GM21360 (cell line): ENCODE measurements at regions not wholly inside any gene's neighbourhood (a gene's known extent, or its start where the extent isn't known, plus 50 kb on each side); places are given as distances from the start of the nearest gene placed in this dataset.
"Not testable (repeated sequence)": the region's sequence is repeated elsewhere in the genome, so short reads cannot be mapped to it uniquely, and the experiment has no call there.

Experiments
- ATAC-seq: cut with Tn5 transposase; IDR thresholded peaks from one replicate; pipeline ENCODE4 v1.9.1; 2021; ENCODE audit warnings: mild to moderate bottlenecking, moderate library complexity; ENCODE audit not compliant: unreplicated experiment

DNA sequence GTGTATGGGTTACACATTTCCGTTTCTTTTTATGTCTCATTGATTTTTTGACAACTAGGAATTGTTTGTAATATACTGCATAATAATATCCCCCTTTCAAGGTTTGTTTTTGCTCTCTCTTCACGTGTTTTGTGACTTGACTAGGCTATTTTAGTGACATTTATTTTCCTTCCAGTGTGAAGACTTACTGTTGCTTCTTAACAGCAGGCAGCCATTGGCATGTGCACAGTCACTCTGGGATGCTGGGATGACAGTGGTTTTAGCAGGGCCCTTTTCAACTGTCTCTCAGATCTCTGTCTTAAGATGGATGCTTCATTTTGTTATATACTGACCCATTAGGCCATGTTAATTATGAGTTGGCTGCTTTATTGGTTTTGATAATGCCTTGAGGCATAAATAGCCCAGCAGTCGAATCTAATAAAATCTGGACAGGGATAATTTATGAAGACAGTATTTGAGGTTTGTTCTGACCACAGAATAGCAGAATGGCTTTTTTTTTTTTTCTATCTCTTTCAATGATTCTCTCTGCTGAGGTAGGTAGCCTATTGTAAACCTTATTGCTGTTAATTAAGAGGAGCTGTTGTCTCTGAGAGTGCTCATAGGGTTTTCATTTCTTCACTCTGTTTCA is 536.0 kb downstream of the GABRG2 start:
- no peak for ATAC-seq

DNA sequence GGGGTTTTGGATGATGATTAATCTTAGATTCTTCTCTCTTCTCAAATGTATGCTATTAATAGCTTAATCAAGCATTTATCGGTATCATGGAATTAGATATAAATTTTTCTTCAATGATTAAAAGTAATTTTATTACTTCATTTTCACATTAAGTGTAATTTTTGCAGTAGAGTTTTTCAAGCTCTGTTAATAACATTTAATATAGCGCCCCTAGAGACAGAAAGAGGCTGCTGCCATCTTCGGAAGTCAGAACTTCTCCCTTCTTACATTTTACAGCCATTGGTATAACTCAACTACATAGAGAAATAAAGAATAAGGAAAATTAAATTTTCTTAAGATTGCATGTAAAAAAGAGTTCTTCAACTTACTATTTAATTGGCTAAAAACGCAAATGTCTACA is 540.3 kb downstream of the GABRG2 start:
- no peak for ATAC-seq

DNA sequence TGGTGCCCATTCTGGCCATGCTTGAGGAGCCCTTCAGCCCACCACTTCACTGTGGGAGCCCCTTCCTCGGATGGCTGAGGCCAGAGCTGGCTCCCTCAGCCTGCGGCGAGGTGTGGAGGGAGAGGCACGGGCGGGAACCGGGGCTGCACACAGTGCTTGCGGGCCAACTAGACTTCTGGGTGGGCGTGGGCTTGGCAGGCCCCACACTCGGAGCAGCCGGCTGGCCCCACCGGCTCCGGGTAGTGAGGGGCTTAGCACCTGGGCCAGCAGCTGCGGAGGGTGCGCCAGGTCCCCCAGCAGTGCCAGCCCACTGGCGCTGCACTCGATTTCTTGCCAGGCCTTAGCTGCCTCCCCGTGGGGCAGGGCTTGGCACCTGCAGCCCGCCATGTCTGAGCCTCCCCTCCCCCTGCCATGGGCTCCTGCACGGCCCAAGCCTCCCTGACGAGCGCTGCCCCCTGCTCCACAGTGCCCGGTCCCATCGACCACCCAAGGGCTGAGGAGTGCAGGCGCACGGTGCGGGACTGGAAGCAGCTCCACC is 554.2 kb downstream of the GABRG2 start:
- not testable (repeated sequence) for ATAC-seq

DNA sequence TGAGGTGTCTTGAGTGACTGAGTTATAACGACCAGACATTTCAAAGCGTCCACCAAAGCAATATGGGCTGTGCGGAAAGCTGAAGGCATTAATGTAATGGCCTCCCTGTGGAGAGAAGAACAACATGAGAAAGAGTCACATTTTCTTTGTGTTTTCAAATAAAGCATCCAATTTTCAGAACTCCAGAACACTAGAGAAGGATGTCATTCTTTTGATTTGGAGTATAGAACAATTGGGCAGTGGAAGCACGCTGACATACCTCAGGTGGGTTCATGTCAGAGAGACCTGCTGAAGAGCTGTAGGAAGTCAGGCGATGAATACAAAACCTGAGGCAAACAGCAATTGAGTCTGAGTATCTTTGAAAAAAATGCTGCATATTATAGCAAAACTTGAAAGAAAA is 556.5 kb downstream of the GABRG2 start:
- no peak for ATAC-seq

DNA sequence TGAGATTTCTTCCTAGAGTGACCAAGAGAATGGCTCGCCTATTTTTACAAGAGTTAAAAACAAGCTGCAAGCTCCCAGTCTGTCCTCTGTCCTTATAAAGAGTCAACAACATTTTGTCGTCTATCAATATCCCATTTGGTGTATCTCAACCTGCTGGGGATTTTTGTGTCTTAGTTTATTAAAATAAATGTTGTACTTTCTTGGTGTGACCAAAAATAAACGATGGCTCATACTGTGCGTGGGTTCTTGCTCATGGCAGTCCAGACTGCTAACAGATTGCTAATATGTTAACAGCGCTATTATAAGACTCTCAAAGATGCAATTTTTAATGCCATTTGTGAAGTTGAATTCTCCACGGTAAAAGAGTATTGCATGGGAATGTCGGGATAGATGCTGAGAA is 569.9 kb downstream of the GABRG2 start:
- ATAC-seq, result no peak

DNA sequence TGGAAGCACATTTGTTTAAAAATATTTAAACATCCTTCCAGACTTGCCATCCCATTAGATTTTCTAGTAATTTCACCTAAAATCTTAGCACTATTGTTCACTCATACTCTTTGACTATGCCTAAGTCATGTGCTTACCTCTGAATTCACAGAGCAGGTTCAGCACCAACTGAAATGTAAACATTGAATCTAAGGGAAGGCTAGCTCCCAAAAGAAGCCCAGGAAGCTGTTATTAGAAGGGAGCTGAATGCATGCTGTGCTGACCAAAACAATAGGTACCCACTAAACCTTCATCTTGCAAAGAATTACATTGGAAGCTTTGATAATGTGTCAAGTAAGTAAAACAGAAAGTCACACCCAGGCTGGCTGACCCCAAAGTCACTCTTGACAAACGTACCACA is 571.3 kb downstream of the GABRG2 start:
- no peak for ATAC-seq

DNA sequence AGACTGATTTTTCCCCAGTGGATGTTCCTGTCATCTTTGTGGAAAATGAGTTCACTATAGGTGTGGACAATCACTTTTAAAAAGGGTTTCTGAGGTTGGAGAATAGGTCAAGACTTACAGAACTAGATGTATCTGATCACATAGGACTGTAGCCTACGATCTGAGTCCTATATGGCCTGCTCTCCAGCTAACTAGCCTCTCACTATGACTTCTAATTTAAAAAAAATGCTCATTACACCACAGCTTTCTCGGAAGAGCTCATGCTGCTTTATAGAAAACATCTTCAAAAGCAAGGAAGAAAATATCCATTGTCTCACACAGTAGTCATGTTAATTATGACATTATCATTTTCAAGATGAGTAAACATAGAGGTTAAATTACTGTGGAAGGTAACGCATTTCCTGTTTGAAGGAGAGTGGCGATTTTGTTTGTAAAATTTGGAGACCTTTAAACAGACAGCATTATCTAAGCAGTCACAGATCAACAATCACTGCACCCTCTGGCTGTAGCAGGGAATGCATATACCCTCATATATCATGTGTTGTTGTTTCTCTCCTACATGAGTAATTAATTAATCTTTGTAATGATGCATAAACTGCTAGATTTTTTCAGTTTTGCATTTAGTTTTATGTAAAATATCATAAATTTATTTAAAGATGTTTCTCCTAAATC is 573.7 kb downstream of the GABRG2 start:
- ATAC-seq, result no peak

DNA sequence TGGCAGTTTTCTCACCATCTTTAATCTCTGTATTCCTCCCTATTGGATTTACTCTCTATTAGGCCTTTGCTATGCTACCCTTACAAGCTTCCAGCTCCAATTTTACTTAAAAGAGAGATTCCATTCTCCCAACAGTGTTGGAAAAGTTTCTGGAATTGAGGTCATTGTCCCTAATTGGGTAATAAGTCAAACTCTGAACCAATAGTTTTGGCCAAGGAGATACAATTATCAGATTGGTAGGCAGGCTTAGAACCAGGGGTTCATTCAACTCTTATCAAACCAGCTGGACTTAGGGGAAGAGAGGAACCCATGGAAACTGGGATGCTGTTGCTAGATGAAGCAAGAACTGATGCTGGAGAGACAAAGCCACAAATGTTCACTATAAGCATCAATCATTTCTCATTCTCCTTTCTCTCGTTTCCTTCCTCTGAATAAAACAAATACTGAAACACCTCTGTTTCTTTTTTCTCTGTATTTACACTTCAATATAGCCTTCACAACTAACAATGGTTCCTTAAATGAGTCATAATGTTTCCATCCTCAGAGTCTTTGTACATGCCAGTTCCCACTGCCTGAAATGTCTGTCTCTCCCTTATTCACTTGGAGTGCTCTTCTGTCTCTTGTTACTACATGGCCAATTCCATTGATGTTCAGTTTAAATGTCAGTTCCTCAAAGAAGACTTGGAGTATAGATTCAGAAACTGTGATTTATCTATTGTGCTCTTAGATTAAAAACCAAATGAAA is 587.3 kb downstream of the GABRG2 start:
- no peak for ATAC-seq

DNA sequence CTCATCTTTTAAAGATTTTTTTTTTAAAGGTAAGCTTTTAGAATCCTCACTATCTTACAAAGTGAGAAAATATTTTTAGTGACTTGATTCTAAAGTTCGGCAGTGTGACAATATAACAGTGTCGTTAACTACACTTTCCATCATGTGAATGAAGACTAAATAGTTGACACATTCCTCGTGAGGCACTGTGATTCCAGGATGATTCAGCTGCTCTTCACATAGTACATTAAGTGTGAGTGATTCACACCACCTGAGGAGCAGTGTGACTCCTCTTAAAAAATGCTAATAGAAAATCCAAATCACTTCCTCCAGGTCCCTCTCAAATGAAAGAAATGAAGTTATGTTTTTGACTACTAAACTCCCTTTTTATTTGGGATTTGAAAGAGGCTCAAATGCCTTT is 589.5 kb downstream of the GABRG2 start:
- ATAC-seq, result no peak

DNA sequence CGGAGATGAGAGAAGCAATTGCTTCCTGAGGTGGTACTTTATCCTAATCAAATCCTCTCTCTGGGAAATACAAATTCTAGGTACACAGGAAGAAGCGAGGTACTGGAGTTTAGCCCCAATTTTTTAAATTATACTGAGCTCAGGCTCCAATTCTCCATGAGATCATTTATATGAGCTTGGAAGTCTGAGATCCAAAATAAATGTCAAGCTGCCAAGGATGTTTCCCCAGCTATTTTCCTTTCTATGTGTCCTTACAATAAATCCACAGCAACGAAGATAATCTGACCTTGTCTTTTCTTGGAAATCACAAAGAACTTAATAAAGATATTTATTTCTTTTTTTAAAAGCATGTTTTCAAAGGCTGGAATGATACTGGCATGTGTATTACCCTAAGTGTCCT is 597.3 kb downstream of the GABRG2 start:
- no peak for ATAC-seq

DNA sequence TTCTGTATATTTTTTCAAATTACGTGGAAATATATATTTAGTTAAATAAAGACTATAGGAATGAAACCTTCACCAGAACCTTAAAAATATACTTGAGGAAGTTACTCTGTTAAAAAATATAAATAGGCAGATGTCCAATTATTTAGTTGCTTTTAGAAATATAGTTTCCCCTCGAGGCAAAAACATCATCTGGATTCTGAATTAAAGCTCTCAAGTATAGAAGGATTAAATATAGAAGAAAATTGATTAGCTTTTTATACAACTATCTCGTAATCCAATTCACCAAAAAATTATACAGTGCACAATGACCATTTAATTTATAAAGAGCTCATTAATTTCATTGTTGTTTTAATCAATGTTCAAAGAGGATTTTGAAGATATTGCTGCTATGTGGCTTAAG is 601.4 kb downstream of the GABRG2 start:
- no peak for ATAC-seq

DNA sequence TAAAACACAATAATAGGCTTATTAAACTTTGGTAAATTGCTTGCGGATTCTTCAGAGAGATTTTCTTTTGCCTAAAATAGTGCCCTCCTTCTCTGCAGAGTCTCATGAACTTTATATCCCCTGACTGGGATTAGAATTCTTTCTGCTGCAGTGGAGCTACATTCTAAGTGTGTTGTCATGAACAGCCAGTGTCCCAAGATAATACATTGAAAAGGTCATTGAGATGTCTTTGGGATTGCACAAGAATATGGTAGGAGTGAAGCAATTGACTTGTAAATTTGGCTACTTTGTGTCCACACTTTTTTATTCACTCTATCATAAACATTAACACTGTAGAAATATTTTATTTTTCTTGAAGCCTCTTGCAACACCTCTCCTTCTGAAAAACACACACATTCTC is 604.5 kb downstream of the GABRG2 start:
- no peak for ATAC-seq

DNA sequence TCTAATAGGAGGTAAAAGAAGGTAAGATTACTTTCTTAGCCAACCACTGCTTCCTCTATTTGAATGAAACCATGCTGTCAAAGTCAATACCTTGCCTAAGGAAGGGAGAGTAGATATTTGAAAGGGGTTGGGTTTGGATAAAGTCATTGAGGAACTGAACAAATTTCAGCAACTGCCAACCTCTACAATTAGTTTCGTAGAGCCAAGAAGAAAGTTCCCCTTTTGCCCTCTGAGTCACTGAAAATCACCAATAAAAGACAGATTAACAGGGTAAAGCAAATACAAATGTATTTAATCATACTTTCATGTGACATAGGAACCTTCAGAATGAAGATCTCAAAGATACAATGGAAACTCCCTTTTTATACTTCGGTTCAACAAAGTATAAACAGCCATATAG is 615.7 kb downstream of the GABRG2 start:
- no peak for ATAC-seq

DNA sequence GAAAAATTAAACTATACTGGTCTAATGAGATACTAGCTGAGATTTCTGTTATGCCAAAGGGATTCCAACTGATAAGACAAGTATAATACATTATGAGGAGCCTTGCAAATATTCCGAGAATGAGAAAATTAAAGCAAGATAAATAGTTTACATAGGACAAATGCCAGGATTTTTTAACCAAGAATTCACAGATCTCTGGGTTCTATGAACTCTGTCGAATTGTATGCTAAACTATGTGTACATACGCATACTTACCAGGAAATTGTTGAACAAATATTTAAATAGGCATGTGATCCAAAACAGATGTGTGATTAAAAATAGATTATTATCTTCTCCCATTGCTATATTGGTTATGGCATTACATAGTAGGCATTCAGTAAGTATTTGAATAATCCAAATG is 616.6 kb downstream of the GABRG2 start:
- no peak for ATAC-seq

DNA sequence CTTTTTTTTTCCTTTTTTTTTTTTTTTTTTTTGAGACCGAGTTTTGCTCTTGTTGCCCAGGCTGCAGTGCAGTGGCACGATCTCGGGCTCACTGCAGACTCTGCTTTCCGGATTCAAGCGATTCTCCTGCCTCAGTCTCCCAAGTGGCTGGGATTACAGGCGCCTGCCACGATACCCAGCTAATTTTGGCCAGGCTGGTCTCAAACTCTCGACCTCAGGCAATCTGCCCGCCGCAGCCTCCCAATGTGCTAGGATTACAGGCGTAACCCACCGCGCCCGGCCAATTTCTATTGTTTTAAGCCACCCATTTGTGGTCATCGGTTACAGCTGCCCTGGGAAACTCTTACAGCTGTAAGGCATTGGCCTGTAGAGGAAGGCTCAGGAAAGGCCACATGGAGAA is 617.7 kb downstream of the GABRG2 start:
- no peak for ATAC-seq

DNA sequence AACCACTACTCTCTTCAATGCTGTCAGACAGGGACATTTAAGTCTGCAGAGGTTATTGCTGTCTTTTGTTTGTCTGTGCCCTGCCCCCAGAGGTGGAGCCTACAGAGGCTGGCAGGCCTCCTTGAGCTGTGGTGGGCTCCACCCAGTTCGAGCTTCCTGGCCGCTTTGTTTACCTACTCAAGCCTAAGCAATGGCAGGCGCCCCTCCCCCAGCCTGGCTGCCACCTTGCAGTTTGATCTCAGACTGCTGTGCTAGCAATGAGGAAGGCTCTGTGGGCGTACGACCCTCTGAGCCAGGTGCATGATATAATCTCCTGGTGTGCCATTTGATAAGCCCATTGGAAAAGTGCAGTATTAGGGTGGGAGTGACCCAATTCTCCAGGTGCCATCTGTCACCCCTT is 628.7 kb downstream of the GABRG2 start:
- not testable (repeated sequence) for ATAC-seq

DNA sequence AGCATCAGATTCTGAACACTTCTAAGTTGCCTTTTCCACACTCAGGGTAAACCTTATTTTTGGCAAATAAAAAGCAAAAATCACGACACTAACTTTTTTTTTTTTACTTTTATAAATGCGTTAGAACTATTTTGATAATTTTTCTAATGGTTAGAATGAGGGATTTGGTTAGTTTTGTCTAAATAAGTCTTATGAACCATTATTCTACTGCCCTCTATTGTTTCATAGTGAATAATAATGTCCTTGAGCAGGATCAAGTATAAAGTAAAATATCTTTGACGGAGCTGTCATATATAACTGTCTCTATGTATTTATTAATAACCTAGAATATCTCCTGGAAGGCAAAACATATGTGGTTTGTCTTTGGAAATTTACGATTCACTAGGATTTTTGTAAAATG is 631.8 kb downstream of the GABRG2 start:
- no peak for ATAC-seq

DNA sequence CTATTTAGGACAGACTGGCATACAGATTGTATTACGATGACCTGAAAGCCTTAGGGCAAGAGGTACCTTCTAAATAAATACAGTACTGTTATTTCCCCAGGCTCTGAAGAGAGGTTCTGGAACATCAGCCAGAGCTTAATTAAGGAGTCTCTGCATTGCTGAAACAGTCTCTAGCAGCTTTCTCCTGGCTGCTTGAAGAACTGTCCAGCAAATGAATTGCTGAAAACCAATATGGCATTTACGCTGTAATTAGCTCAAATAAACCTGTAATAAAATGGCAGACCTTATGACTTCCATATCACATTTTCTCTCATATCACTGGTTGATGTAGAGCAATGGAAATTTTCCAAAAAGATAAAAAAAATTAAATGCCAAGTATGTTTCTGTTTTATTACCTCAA is 636.3 kb downstream of the GABRG2 start:
- no peak for ATAC-seq

DNA sequence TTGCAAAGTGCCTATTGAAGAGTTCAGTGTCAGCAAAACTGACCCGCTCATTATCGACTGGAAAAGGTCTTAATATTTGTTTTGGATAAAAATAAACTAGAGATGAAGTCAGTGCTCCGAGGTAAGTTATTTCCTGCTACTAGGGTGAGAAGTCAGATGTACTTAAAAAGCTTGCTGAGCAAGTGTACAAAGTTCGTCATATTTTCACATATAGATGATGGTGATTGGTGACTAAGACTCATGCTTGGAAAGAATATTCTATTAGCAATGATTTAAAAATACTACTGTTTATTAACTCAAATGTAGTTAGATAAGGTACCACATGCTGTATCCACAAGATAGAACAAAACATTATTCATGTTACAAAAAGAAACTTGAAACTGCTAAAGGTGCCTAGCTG is 643.7 kb downstream of the GABRG2 start:
- ATAC-seq, result no peak

DNA sequence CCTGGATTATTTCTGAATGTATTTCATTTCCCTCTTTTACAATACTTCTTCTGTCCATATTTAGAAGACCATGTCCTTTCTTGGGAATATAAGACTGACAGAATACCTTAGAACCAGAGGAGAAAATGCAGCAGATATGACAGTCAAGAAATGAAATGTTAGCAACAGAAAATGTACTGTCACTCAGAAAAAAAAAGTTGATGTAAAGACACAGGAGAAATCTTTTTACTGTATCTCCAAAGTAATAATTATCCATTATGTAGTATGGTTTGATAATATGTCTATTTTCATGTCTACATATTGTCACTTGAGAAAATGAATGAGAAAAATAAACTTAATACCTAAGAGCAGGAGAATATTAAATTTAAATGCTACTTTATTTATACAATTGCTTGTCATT is 652.1 kb downstream of the GABRG2 start:
- no peak for ATAC-seq

DNA sequence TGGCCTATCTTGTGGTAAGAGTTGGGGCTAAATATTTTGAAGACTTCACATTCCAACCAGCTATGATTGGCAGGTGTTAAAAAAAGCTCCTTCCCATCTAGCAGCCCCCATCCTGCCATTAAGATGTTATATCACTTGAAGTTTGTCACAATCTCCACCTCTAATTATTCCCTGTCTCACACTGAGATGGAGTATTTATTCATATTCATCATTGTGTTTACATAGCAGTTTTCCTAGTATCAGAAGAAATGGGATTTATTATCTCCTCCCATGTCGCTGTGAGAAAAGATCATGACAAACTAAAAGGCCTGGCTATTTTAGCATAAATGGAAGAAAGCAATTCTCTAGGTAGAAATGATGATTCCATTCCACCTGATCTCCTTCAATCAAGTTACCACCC is 653.6 kb downstream of the GABRG2 start:
- ATAC-seq, result no peak

DNA sequence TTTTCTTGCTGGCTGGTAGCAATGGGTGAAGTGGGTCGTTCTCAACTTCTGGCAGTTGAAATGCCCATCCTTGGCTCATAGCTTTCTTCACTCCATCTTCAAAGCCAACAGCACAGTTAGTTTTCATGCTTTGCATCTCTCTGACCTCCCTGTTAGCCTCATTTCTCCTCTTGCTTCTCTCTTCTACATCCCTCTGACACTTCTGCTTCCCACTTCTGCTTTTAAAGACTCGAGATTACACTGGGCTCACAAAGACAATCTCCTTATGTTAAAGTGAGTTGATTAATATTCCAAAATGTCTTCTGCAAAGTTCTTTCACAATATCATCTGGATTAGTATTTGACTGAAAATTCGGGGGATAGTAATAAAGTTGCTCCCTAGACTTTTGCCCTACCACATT is 684.8 kb upstream of the CCNG1 start:
- ATAC-seq, result no peak
